ENCODE measurements at regions not wholly inside any gene's neighbourhood (a gene's known extent, or its start where the extent isn't known, plus 50 kb on each side); places are given as distances from the start of the nearest gene placed in this dataset.

DNA sequence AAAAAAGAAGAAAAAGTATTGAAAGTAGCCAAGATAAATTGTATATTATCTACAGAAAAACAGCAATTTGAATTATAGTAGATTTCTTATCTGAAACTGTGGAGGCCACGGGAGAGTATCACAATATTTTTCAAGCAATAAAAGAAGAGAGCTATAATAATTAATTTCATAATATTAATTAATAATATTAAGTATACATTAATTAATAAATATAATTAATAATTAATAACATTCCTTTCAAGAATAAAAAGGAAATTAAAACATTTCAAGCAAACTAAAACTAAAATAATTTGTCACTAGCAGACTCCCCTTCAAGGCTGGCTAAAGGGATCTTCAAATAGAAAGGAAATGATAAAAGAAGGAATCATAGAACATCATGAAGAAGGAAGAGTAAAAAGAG, 372.7 kb upstream of the KYNU start:
- no peak for TF ChIP-seq RXRA (IDR thresholded peaks at IDR 0.05; ENCODE audit: borderline replicate concordance, low read depth)
- TF ChIP-seq CTCF (IDR thresholded peaks at IDR 0.05) = no peak
- no peak for TF ChIP-seq SIN3A (IDR thresholded peaks at IDR 0.05; ENCODE audit: borderline replicate concordance, low read depth, low read length)
- no peak for TF ChIP-seq SMC3 (IDR thresholded peaks at IDR 0.05; ENCODE audit: low read depth, low read length)
- no peak for TF ChIP-seq TEAD4 (IDR thresholded peaks at IDR 0.05; ENCODE audit: borderline replicate concordance, insufficient read depth)
- no peak for TF ChIP-seq MXI1 (IDR thresholded peaks at IDR 0.05; ENCODE audit: low read depth, low read length)
- no peak for TF ChIP-seq NFIC (IDR thresholded peaks at IDR 0.05; ENCODE audit: borderline replicate concordance)
- TF ChIP-seq EZH2phosphoT487 (IDR thresholded peaks at IDR 0.05; ENCODE audit: borderline replicate concordance, low read depth) = no peak
- TF ChIP-seq REST (IDR thresholded peaks at IDR 0.05; ENCODE audit: low read depth, low read length) = no peak
- TF ChIP-seq POLR2AphosphoS5 (IDR thresholded peaks at IDR 0.05; ENCODE audit: low read depth, low read length) = no peak
